Neuronal stem cell (in vitro differentiated cells): ENCODE measurements at regions not wholly inside any gene's neighbourhood (a gene's known extent, or its start where the extent isn't known, plus 50 kb on each side); places are given as distances from the start of the nearest gene placed in this dataset.

Experiments
- DNase-seq: peaks from one replicate; pipeline ENCODE4 v3.0.0-alpha.2; 2013; ENCODE audit warnings: low spot score
- H2AFZ ChIP-seq: one replicate; pipeline ENCODE4 v1.6.1; 2013; ENCODE audit warnings: mild to moderate bottlenecking, low read length, inconsistent platforms
- H2AK5ac ChIP-seq: 2 replicates; pipeline ENCODE4 v1.6.1; 2013; ENCODE audit warnings: low read depth, mild to moderate bottlenecking, inconsistent platforms, low read length, moderate library complexity, mixed read lengths
- H2BK120ac ChIP-seq: 2 replicates; pipeline ENCODE4 v1.6.1; 2013; ENCODE audit warnings: low read depth, mild to moderate bottlenecking, inconsistent platforms, low read length, moderate library complexity, mixed read lengths
- H2BK12ac ChIP-seq: one replicate; pipeline ENCODE4 v1.6.1; 2013; ENCODE audit warnings: low read length, inconsistent platforms
- H2BK15ac ChIP-seq: 2 replicates; pipeline ENCODE4 v1.6.1; 2013; ENCODE audit warnings: mild to moderate bottlenecking, low read length, inconsistent platforms, mixed read lengths
- H2BK5ac ChIP-seq: one replicate; pipeline ENCODE4 v1.6.1; 2013; ENCODE audit warnings: inconsistent platforms, mild to moderate bottlenecking, low read length, moderate library complexity
- H3K14ac ChIP-seq: one replicate; pipeline ENCODE4 v1.6.1; 2013; ENCODE audit warnings: low read length, inconsistent platforms
- H3K18ac ChIP-seq: 2 replicates; pipeline ENCODE4 v1.6.1; 2013; ENCODE audit warnings: low read length, inconsistent platforms
- H3K23ac ChIP-seq: 2 replicates; pipeline ENCODE4 v1.6.1; 2013; ENCODE audit warnings: low read depth, mild to moderate bottlenecking, mixed read lengths, low read length, inconsistent platforms; ENCODE audit not compliant: poor library complexity
- H3K27ac ChIP-seq: replicated peaks from 3 replicates; pipeline ENCODE4 v1.5.1; 2013; ENCODE audit warnings: low read length, inconsistent platforms
- H3K27me3 ChIP-seq, 3 experiments: 2 replicates each; pipeline ENCODE4 v1.6.1; 2013; ENCODE audit warnings: low read length in 3 of 3, mild to moderate bottlenecking in 2 of 3, inconsistent platforms in 1 of 3, low read depth in 1 of 3, mixed read lengths in 1 of 3, moderate library complexity in 1 of 3; ENCODE audit not compliant: control insufficient read depth in 3 of 3, insufficient read depth in 3 of 3
- H3K36me3 ChIP-seq, 2 donors: replicated peaks in 1 of 2; 2 replicates each; pipeline ENCODE4 v1.6.1; 2013; ENCODE audit warnings: low read length in 2 of 2; ENCODE audit not compliant: control insufficient read depth in 2 of 2, insufficient read depth in 2 of 2
- H3K4ac ChIP-seq: 2 replicates; pipeline ENCODE4 v1.6.1; 2013; ENCODE audit warnings: inconsistent platforms, mild to moderate bottlenecking, low read length, moderate library complexity
- H3K4me1 ChIP-seq, 2 donors: 1 replicate in 1 of 2; 2 replicates in 1 of 2; pipeline ENCODE4 v1.6.1; 2013; ENCODE audit warnings: low read length in 2 of 2, low read depth in 1 of 2; ENCODE audit not compliant: control insufficient read depth in 2 of 2, insufficient read depth in 1 of 2
- H3K4me2 ChIP-seq: one replicate; pipeline ENCODE4 v1.6.1; 2013; ENCODE audit warnings: mild to moderate bottlenecking, low read length, inconsistent platforms; ENCODE audit not compliant: insufficient read depth, poor library complexity, severe bottlenecking
- H3K4me3 ChIP-seq, 2 donors: 2 replicates each; pipeline ENCODE4 v1.5.1; 2013; ENCODE audit warnings: low read length in 2 of 2, mild to moderate bottlenecking in 2 of 2, inconsistent platforms in 1 of 2, moderate library complexity in 1 of 2
- H3K79me1 ChIP-seq: one replicate; pipeline ENCODE4 v1.6.1; 2013; ENCODE audit warnings: low read depth, mild to moderate bottlenecking, inconsistent platforms, low read length, moderate library complexity
- H3K9ac ChIP-seq: one replicate; pipeline ENCODE4 v1.6.1; 2013; ENCODE audit warnings: mild to moderate bottlenecking, low read depth, low read length, inconsistent platforms; ENCODE audit not compliant: poor library complexity
- H3K9me3 ChIP-seq, 2 donors: replicated peaks in 1 of 2; 2 replicates each; pipeline versions ENCODE3 to v1.6.1; 2013; ENCODE audit warnings: low read length in 2 of 2, mild to moderate bottlenecking in 2 of 2, inconsistent platforms in 1 of 2, low read depth in 1 of 2, mixed read lengths in 1 of 2, moderate library complexity in 1 of 2; ENCODE audit not compliant: control insufficient read depth in 2 of 2, insufficient read depth in 1 of 2
- H4K8ac ChIP-seq: one replicate; pipeline ENCODE4 v1.6.1; 2013; ENCODE audit warnings: low read depth, mild to moderate bottlenecking, inconsistent platforms, low read length, moderate library complexity
- H4K91ac ChIP-seq: one replicate; pipeline ENCODE4 v1.6.1; 2013; ENCODE audit warnings: low read length, low read depth, mild to moderate bottlenecking, inconsistent platforms; ENCODE audit not compliant: poor library complexity
- WGBS, 2 donors: extraction: QIAGEN DNeasy Blood & Tissue Kit; methylation state at CpG; one replicate each; pipeline ENCODE4 v1.1.7; 2013; ENCODE audit warnings: missing lambda C conversion rate in 2 of 2, mixed read lengths in 1 of 2; ENCODE audit not compliant: insufficient read length in 2 of 2, insufficient replicate concordance in 1 of 2; ENCODE audit errors: extremely low coverage in 2 of 2; 5-methylcytosine and 5-hydroxymethylcytosine counted together

GRCh38 chr17:71170070-71170469 lies 950.8 kb upstream of the SOX9 start:
- Histone ChIP-seq H4K91ac (no peak overlapping the region), H4K8ac (no peak overlapping the region), H3K14ac (no peak overlapping the region), H2BK120ac (no peak overlapping the region), H3K23ac (no peak overlapping the region), H3K79me1 (no peaks in the 10 kb centered on the region), H2AFZ (no peak overlapping the region), H2BK12ac (no peak overlapping the region), H3K9me3 (no peaks in the 10 kb centered on the region), H3K4ac (no peak overlapping the region), H3K4me3 (no peak overlapping the region), H3K36me3 (no peaks in the 10 kb centered on the region), H3K27ac (no peak overlapping the region), H3K9ac (no peak overlapping the region), H2BK5ac (no peak overlapping the region), H2BK15ac (no peak overlapping the region), H2AK5ac (no peak overlapping the region), H3K27me3 (no peaks in the 10 kb centered on the region), H3K18ac (no peak overlapping the region), H3K4me1 (no peaks in the 10 kb centered on the region), H3K4me2 (no peak overlapping the region)
- DNase-seq: no peak

GRCh38 chr17:71171270-71171669 lies 949.5 kb upstream of the SOX9 start:
- Histone ChIP-seq H3K4me3 (no peak overlapping the region), H3K18ac (no peak overlapping the region), H2BK5ac (no peak overlapping the region), H3K4me1 (no peaks in the 10 kb centered on the region), H3K23ac (no peak overlapping the region), H3K4me2 (no peak overlapping the region), H3K79me1 (no peaks in the 10 kb centered on the region), H2BK15ac (no peak overlapping the region), H3K9me3 (no peaks in the 10 kb centered on the region), H2AK5ac (no peak overlapping the region), H2BK120ac (no peak overlapping the region), H3K27me3 (no peaks in the 10 kb centered on the region), H4K8ac (no peak overlapping the region), H3K36me3 (no peaks in the 10 kb centered on the region), H3K9ac (no peak overlapping the region), H3K14ac (no peak overlapping the region), H2AFZ (no peak overlapping the region), H3K4ac (no peak overlapping the region), H2BK12ac (no peak overlapping the region), H3K27ac (no peak overlapping the region), H4K91ac (no peak overlapping the region)
- no CpG with 5 or more reads among the region's 2 CpGs for WGBS, 2 donors
- no peak for DNase-seq

DNA sequence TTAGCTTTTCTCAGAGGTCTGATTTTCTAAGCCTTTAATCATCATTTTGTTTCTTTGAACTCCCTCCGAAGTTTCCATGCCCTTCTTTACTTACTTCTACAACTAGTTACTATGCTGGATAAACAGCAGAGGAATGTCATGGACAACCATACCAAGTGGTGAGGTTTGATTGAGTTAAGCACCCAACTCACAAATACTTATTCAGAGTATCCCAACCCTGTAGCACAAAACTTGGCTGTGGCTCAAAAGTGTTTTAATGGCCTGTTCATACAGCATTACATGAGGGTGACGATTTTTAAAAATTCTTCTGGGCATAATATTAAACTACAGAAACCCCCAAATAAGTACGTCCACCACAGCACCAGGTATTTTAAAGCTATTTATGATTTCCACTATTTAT lies 946.8 kb upstream of the SOX9 start:
- Histone ChIP-seq H3K27ac (no peak overlapping the region), H3K23ac (no peak overlapping the region), H2AFZ (no peak overlapping the region), H2BK15ac (no peak overlapping the region), H3K9ac (no peak overlapping the region), H2BK12ac (no peak overlapping the region), H3K36me3 (no peaks in the 10 kb centered on the region), H4K8ac (no peak overlapping the region), H3K27me3 (no peaks in the 10 kb centered on the region), H3K18ac (no peak overlapping the region), H3K4me3 (no peak overlapping the region), H3K79me1 (peaks cover 2% of the 10 kb centered on the region), H2BK120ac (no peak overlapping the region), H4K91ac (no peak overlapping the region), H3K9me3 (no peaks in the 10 kb centered on the region), H3K4me1 (no peaks in the 10 kb centered on the region), H3K4me2 (no peak overlapping the region), H2BK5ac (no peak overlapping the region), H2AK5ac (no peak overlapping the region), H3K4ac (no peak overlapping the region), H3K14ac (no peak overlapping the region)
- WGBS, 2 donors: no CpG with 5 or more reads among the region's 3 CpGs
- no peak for DNase-seq

DNA sequence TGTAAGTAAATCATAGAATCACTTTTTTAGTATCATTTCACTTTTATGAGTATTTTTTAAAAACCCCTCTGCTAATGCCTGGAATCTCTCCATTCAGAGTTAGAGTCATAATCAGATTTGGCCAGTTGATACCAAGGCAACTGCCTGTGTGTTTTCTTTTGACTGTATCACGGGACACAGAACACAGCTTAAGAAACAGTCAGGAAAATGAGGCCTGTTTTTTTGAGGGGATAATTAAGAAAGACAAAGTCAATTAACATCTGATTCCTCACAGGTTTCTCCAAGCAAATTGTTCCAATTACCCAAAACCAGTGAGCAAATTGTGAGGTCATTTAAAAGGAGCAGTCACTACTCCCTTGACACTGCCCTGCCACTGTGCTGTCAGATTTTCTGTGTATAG lies 944.5 kb upstream of the SOX9 start:
- Histone ChIP-seq H3K9ac (no peak overlapping the region), H3K14ac (no peak overlapping the region), H2AK5ac (no peak overlapping the region), H2BK15ac (no peak overlapping the region), H4K8ac (no peak overlapping the region), H2BK12ac (no peak overlapping the region), H3K27ac (no peak overlapping the region), H2AFZ (no peak overlapping the region), H4K91ac (no peak overlapping the region), H3K9me3 (no peaks in the 10 kb centered on the region), H3K4ac (no peak overlapping the region), H2BK5ac (no peak overlapping the region), H3K4me3 (no peak overlapping the region), H3K18ac (no peak overlapping the region), H3K36me3 (no peaks in the 10 kb centered on the region), H3K23ac (no peak overlapping the region), H3K79me1 (peaks cover 2% of the 10 kb centered on the region), H3K4me2 (no peak overlapping the region), H3K27me3 (no peaks in the 10 kb centered on the region), H2BK120ac (no peak overlapping the region), H3K4me1 (peaks cover 0 to 3% of the 10 kb centered on the region in 2 donors)
- no peak for DNase-seq
- no CpG with 5 or more reads among the region's 1 CpG for WGBS, 2 donors
